SK-N-SH treated with all-trans-retinoic acid at 6 μM for 48 hours (cell line): ENCODE measurements at regions not wholly inside any gene's neighbourhood (a gene's known extent, or its start where the extent isn't known, plus 50 kb on each side); places are given as distances from the start of the nearest gene placed in this dataset.

Source experiments
- POU6F1 ChIP-seq: fragments of 250-450 bp; sonication (Bioruptor Pico); IDR thresholded peaks from 2 replicates; pipeline ENCODE4 v1.8.0; 2021; ENCODE audit warnings: low read depth, mild to moderate bottlenecking, moderate library complexity, borderline replicate concordance
- TCF4 ChIP-seq: fragments of 250-450 bp; sonication (Bioruptor Pico); IDR thresholded peaks from 2 replicates; pipeline ENCODE4 v1.8.0; 2021; ENCODE audit warnings: mild to moderate bottlenecking, moderate library complexity, borderline replicate concordance
- ZNF565 ChIP-seq: fragments of 450-650 bp; formaldehyde crosslinking; conservative IDR thresholded peaks from 2 replicates; pipeline ENCODE4 v1.5.0; 2020; ENCODE audit warnings: low read depth, mild to moderate bottlenecking, moderate library complexity

GRCh38 chr4:156635051-156635450 is 336.5 kb downstream of the PDGFC start:
- TF ChIP-seq ZNF565 (CRISPR knock-in tag) (no peak), TCF4 (no peak), POU6F1 (CRISPR knock-in tag) (no peak)
